ENCODE measurements at regions not wholly inside any gene's neighbourhood (a gene's known extent, or its start where the extent isn't known, plus 50 kb on each side); places are given as distances from the start of the nearest gene placed in this dataset.

- Histone ChIP-seq H3K27ac (ENCODE audit: low read depth, low read length) (no peak overlapping the region), H3K4me1 (ENCODE audit: control insufficient read depth in 3 of 3, insufficient read depth in 3 of 3, low read length in 3 of 3) (no peaks in the 10 kb centered on the region), H3K9me3 (ENCODE audit: control insufficient read depth in 3 of 3, low read length in 3 of 3) (peaks cover 0 to 4% (median 2%) of the 10 kb centered on the region in 3 donors), H3K36me3 (ENCODE audit: control insufficient read depth in 3 of 3, insufficient read depth in 3 of 3, low read length in 3 of 3) (no peaks in the 10 kb centered on the region), H3K9ac (ENCODE audit: low read depth in 1 of 3, low read length in 3 of 3) (no peak overlapping the region), H3K27me3 (ENCODE audit: control insufficient read depth in 3 of 3, insufficient read depth in 3 of 3, low read length in 3 of 3) (peaks cover 4 to 12% (median 11%) of the 10 kb centered on the region in 3 donors), H3K4me3 (ENCODE audit: low read length in 3 of 3) (no peak overlapping the region)
Measured at GRCh38 chr13:111844222-111844671, 222.7 kb upstream of the SOX1 start.

GRCh38 chr13:111844682-111845081, 222.3 kb upstream of the SOX1 start:
- no peak overlapping the region for H3K9ac ChIP-seq (ENCODE audit: low read depth in 1 of 3, low read length in 3 of 3)
- H3K27me3 ChIP-seq (ENCODE audit: control insufficient read depth in 3 of 3, insufficient read depth in 3 of 3, low read length in 3 of 3), result peaks cover 4 to 12% (median 11%) of the 10 kb centered on the region in 3 donors
- H3K36me3 ChIP-seq (ENCODE audit: control insufficient read depth in 3 of 3, insufficient read depth in 3 of 3, low read length in 3 of 3), result no peaks in the 10 kb centered on the region
- H3K27ac ChIP-seq (ENCODE audit: low read depth, low read length), result no peak overlapping the region
- H3K9me3 ChIP-seq (ENCODE audit: control insufficient read depth in 3 of 3, low read length in 3 of 3), result peaks cover 0 to 4% (median 2%) of the 10 kb centered on the region in 3 donors
- no peak overlapping the region for H3K4me3 ChIP-seq (ENCODE audit: low read length in 3 of 3)
- H3K4me1 ChIP-seq (ENCODE audit: control insufficient read depth in 3 of 3, insufficient read depth in 3 of 3, low read length in 3 of 3), result no peaks in the 10 kb centered on the region

- Histone ChIP-seq H3K4me3 (ENCODE audit: low read length in 3 of 3) (no peak overlapping the region), H3K27ac (ENCODE audit: low read depth, low read length) (no peak overlapping the region), H3K4me1 (ENCODE audit: control insufficient read depth in 3 of 3, insufficient read depth in 3 of 3, low read length in 3 of 3) (no peaks in the 10 kb centered on the region), H3K27me3 (ENCODE audit: control insufficient read depth in 3 of 3, insufficient read depth in 3 of 3, low read length in 3 of 3) (peaks cover 4 to 12% (median 11%) of the 10 kb centered on the region in 3 donors), H3K36me3 (ENCODE audit: control insufficient read depth in 3 of 3, insufficient read depth in 3 of 3, low read length in 3 of 3) (no peaks in the 10 kb centered on the region), H3K9me3 (ENCODE audit: control insufficient read depth in 3 of 3, low read length in 3 of 3) (peaks cover 0 to 4% (median 2%) of the 10 kb centered on the region in 3 donors), H3K9ac (ENCODE audit: low read depth in 1 of 3, low read length in 3 of 3) (no peak overlapping the region)
Measured at GRCh38 chr13:111845621-111846351, 221.2 kb upstream of the SOX1 start.

GRCh38 chr13:111846391-111847159, 220.4 kb upstream of the SOX1 start:
- Histone ChIP-seq H3K9me3 (ENCODE audit: control insufficient read depth in 3 of 3, low read length in 3 of 3) (peaks cover 0 to 4% (median 2%) of the 10 kb centered on the region in 3 donors), H3K4me1 (ENCODE audit: control insufficient read depth in 3 of 3, insufficient read depth in 3 of 3, low read length in 3 of 3) (no peaks in the 10 kb centered on the region), H3K27ac (ENCODE audit: low read depth, low read length) (no peak overlapping the region), H3K36me3 (ENCODE audit: control insufficient read depth in 3 of 3, insufficient read depth in 3 of 3, low read length in 3 of 3) (no peaks in the 10 kb centered on the region), H3K4me3 (ENCODE audit: low read length in 3 of 3) (no peak overlapping the region), H3K9ac (ENCODE audit: low read depth in 1 of 3, low read length in 3 of 3) (no peak overlapping the region), H3K27me3 (ENCODE audit: control insufficient read depth in 3 of 3, insufficient read depth in 3 of 3, low read length in 3 of 3) (peaks cover 4 to 15% (median 11%) of the 10 kb centered on the region in 3 donors)

- Histone ChIP-seq H3K36me3 (ENCODE audit: control insufficient read depth in 3 of 3, insufficient read depth in 3 of 3, low read length in 3 of 3) (no peaks in the 10 kb centered on the region), H3K27me3 (ENCODE audit: control insufficient read depth in 3 of 3, insufficient read depth in 3 of 3, low read length in 3 of 3) (peaks cover 11 to 18% (median 17%) of the 10 kb centered on the region in 3 donors), H3K4me1 (ENCODE audit: control insufficient read depth in 3 of 3, insufficient read depth in 3 of 3, low read length in 3 of 3) (no peaks in the 10 kb centered on the region), H3K27ac (ENCODE audit: low read depth, low read length) (no peak overlapping the region), H3K9ac (ENCODE audit: low read depth in 1 of 3, low read length in 3 of 3) (no peak overlapping the region), H3K4me3 (ENCODE audit: low read length in 3 of 3) (no peak overlapping the region), H3K9me3 (ENCODE audit: control insufficient read depth in 3 of 3, low read length in 3 of 3) (peaks cover 0 to 4% (median 2%) of the 10 kb centered on the region in 3 donors)
Measured at GRCh38 chr13:111847964-111848363, 219.0 kb upstream of the SOX1 start.

- Histone ChIP-seq H3K36me3 (ENCODE audit: control insufficient read depth in 3 of 3, insufficient read depth in 3 of 3, low read length in 3 of 3) (no peaks in the 10 kb centered on the region), H3K4me3 (ENCODE audit: low read length in 3 of 3) (no peak overlapping the region), H3K9me3 (ENCODE audit: control insufficient read depth in 3 of 3, low read length in 3 of 3) (peaks cover 0 to 4% (median 0%) of the 10 kb centered on the region in 3 donors), H3K4me1 (ENCODE audit: control insufficient read depth in 3 of 3, insufficient read depth in 3 of 3, low read length in 3 of 3) (no peaks in the 10 kb centered on the region), H3K27ac (ENCODE audit: low read depth, low read length) (no peak overlapping the region), H3K27me3 (ENCODE audit: control insufficient read depth in 3 of 3, insufficient read depth in 3 of 3, low read length in 3 of 3) (peaks cover 11 to 24% (median 16%) of the 10 kb centered on the region in 3 donors), H3K9ac (ENCODE audit: low read depth in 1 of 3, low read length in 3 of 3) (no peak overlapping the region)
Measured at GRCh38 chr13:111850458-111850857, 216.5 kb upstream of the SOX1 start.

- H3K4me3 ChIP-seq (ENCODE audit: low read length in 3 of 3), result no peak overlapping the region
- no peak overlapping the region for H3K9ac ChIP-seq (ENCODE audit: low read depth in 1 of 3, low read length in 3 of 3)
- no peak overlapping the region for H3K27ac ChIP-seq (ENCODE audit: low read depth, low read length)
- H3K36me3 ChIP-seq (ENCODE audit: control insufficient read depth in 3 of 3, insufficient read depth in 3 of 3, low read length in 3 of 3), result no peaks in the 10 kb centered on the region
- no peaks in the 10 kb centered on the region for H3K4me1 ChIP-seq (ENCODE audit: control insufficient read depth in 3 of 3, insufficient read depth in 3 of 3, low read length in 3 of 3)
- peaks cover 12 to 19% (median 13%) of the 10 kb centered on the region in 3 donors for H3K27me3 ChIP-seq (ENCODE audit: control insufficient read depth in 3 of 3, insufficient read depth in 3 of 3, low read length in 3 of 3)
- H3K9me3 ChIP-seq (ENCODE audit: control insufficient read depth in 3 of 3, low read length in 3 of 3), result peaks cover 0 to 4% (median 0%) of the 10 kb centered on the region in 3 donors
Measured at GRCh38 chr13:111850976-111851375, 216.0 kb upstream of the SOX1 start.

- peaks cover 9 to 20% (median 13%) of the 10 kb centered on the region in 3 donors for H3K27me3 ChIP-seq (ENCODE audit: control insufficient read depth in 3 of 3, insufficient read depth in 3 of 3, low read length in 3 of 3)
- no peaks in the 10 kb centered on the region for H3K4me1 ChIP-seq (ENCODE audit: control insufficient read depth in 3 of 3, insufficient read depth in 3 of 3, low read length in 3 of 3)
- H3K4me3 ChIP-seq (ENCODE audit: low read length in 3 of 3), result no peak overlapping the region
- no peaks in the 10 kb centered on the region for H3K36me3 ChIP-seq (ENCODE audit: control insufficient read depth in 3 of 3, insufficient read depth in 3 of 3, low read length in 3 of 3)
- H3K9me3 ChIP-seq (ENCODE audit: control insufficient read depth in 3 of 3, low read length in 3 of 3), result no peaks in the 10 kb centered on the region
- H3K9ac ChIP-seq (ENCODE audit: low read depth in 1 of 3, low read length in 3 of 3), result no peak overlapping the region
- H3K27ac ChIP-seq (ENCODE audit: low read depth, low read length), result no peak overlapping the region
Measured at GRCh38 chr13:111852725-111853518, 214.0 kb upstream of the SOX1 start.

- H3K27ac ChIP-seq (ENCODE audit: low read depth, low read length), result no peak overlapping the region
- no peaks in the 10 kb centered on the region for H3K9me3 ChIP-seq (ENCODE audit: control insufficient read depth in 3 of 3, low read length in 3 of 3)
- no peaks in the 10 kb centered on the region for H3K4me1 ChIP-seq (ENCODE audit: control insufficient read depth in 3 of 3, insufficient read depth in 3 of 3, low read length in 3 of 3)
- H3K4me3 ChIP-seq (ENCODE audit: low read length in 3 of 3), result no peak overlapping the region
- H3K9ac ChIP-seq (ENCODE audit: low read depth in 1 of 3, low read length in 3 of 3), result no peak overlapping the region
- peaks cover 7 to 22% (median 13%) of the 10 kb centered on the region in 3 donors for H3K27me3 ChIP-seq (ENCODE audit: control insufficient read depth in 3 of 3, insufficient read depth in 3 of 3, low read length in 3 of 3)
- no peaks in the 10 kb centered on the region for H3K36me3 ChIP-seq (ENCODE audit: control insufficient read depth in 3 of 3, insufficient read depth in 3 of 3, low read length in 3 of 3)
Measured at GRCh38 chr13:111853721-111854120, 213.2 kb upstream of the SOX1 start.

All from skeletal muscle tissue (tissue), 3 donors.